GM21367 (cell line): ENCODE measurements at regions not wholly inside any gene's neighbourhood (a gene's known extent, or its start where the extent isn't known, plus 50 kb on each side); places are given as distances from the start of the nearest gene placed in this dataset.

Source experiments
- ATAC-seq: cut with Tn5 transposase; IDR thresholded peaks from one replicate; pipeline ENCODE4 v1.9.1; 2021; ENCODE audit not compliant: unreplicated experiment

DNA sequence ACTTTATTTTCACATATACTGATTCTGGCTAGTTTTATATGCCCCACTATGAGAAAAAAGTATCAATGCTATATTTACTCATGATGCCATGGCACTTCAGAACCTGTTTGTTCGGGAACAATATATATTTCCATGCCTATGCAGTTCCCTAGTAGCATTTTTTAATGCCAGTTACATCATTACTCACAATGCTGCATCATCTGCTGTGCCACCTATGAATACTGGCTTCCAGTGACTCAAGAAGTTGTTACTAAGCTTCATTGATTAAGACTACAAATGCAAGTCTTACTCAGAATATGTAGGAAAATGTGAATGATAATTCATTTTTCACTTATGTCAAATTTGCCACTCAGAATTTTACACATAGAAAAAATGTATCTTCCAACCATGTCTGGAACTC, 97.9 kb downstream of the MAFB start:
- ATAC-seq: no peak

DNA sequence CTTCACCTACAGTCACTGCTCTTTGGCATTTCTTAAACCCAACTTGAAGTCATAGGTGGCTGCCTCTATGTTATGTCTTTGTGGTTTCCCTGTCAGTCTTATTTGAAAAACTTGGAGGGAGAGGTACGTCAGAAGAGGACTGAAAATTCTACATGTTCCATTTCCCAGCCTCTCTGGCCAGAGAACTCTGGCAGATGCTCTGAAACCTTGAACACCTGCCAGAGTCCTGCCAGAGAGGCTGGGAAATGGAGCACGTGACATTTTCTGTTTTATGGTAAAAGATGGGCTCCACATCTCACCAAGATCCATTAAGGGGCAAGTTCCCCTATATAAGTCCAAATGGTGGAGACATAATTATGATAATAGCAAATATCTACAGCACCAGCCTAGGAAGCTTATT, 99.5 kb downstream of the MAFB start:
- no peak for ATAC-seq

DNA sequence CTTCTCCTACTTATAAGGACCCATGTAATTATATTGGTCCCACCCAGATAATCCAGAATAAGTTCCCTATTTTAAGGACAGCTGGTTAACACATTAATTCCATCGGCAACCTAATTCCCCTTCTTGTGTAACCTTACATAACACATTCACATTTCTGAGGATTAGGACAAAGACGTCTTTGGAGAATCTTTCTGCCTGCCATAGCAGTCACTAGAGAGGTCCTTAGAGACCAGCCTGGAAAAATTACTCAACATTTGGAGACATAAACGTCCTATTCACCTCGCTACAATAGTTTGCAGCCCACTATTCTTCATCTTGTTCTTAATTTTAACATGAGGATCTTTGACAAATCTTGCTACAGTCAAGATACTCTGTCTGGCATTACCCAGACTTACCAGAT, 100.1 kb downstream of the MAFB start:
- ATAC-seq: no peak

DNA sequence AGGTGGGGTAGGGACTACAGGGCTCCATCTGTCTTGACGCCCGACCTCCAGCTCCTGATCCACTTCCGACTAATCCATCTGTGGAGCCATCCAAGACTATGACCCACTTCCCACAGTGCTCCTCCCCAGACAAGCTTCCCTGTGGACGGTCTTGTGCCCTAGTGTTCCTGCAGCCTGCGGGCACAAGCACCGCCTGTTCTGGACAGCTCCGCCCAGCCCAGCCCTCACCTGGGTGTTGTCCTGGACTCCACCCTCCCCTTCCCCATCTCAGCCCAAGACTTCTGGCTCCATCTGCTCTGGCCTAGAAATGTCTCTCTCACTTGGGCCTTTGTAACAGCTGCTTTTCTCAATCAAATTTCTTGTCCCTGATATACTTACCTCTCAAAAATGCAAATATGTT, 102.0 kb downstream of the MAFB start:
- no peak for ATAC-seq

DNA sequence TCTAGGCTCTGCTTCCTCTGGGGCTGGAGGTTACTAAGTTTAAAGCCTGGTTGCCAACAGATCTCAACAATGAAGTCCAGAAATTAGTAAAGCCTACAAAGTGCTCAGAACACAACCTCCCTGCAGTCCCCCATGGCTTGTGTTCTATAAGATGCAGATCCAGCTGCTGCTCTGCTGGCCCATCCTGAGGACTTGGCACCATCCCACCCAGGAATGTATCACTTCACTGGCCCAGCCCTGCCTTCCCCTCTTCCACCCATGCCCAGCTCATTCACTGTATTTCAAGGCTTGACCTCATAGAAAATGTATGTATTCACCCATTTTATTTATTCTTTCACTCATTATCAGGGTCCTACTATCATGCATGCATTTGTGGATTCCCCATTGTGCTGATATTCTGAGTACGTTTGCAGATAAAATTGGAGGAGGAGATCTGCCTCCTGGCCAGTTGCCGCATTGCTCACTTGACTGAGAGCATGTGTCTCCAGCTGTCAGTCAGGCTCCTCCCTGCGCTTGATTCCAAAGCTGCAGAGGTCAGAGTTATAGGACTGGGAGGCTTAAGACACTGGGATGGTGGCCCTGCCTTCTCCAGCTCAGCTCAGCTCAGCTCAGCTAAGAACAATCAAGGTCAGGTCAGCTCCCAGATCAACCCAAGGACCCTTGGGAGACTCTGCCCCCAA, 104.8 kb downstream of the MAFB start:
- ATAC-seq: no peak

DNA sequence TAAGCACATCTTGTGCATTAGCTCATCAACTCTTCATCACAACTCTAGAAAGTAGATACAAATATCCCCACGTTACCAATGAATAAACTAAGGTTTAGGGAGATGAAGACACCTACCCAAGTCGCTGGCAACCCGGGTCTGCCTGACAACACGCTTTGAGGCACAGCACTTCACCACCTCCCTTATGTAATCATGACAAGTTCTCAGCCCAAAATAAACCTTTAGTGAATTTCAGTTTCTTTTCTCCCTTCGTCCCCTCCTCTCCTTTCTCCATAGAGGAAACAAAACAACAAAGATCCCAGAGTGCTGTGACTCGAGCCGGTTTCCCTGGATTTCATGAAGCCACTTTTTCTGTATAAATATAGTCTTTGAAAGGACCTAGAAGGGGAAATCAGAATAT, 105.4 kb downstream of the MAFB start:
- no peak for ATAC-seq

DNA sequence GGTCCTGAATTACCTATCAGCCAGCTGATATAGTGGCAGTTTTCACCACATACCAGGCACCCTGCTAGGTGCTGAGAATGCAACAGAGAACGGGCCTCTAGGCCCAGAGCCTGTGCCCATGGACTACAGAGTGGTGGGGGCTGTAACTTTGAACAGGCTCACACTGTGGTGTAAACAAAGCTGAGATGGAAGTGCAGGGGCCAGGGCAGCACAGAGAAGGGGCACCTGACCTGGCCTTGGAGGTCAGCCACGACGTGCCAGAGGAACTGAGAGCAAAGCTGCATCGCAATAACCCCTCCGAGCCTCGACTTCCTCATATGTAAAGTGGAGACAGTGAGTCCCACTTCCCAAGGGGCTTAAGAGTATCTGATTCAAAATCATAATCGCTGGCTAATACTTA, 105.8 kb downstream of the MAFB start:
- no peak for ATAC-seq

DNA sequence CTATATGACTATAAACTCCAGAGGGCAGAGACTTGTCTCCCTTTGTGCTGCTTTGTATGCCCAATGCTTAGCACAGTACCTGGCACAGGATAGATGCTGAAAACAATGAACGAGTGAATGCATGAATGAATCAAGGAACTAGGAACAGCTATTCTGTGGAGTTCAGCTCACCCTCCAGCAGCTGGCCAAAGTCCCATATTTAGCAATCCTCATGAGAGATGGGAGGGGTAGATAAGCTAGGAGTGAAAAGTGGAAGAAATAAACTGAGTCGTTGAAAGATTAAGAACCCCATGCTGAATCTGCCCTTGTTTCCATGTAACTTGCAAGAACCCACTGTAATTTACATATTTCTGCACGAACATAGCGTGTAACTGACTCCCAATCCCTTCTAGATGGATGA, 106.5 kb downstream of the MAFB start:
- no peak for ATAC-seq

DNA sequence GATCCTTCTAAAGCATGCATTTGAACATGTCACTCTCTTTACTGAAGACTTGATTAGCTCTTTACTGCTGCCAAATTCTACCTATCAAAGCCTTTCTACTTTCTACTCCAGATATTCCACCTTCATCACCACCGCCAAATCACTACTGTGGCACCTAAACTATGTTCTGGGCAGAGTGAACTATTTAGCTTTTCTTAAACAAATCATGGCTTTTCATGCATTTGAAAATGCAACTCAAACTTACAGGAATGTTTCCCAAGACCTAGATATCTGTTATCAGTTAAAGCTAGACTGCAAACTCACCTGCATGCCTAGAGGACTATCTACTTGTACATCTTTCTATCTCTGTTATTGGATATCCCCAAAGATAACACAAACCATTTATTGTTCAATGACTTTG, 109.3 kb downstream of the MAFB start:
- no peak for ATAC-seq

DNA sequence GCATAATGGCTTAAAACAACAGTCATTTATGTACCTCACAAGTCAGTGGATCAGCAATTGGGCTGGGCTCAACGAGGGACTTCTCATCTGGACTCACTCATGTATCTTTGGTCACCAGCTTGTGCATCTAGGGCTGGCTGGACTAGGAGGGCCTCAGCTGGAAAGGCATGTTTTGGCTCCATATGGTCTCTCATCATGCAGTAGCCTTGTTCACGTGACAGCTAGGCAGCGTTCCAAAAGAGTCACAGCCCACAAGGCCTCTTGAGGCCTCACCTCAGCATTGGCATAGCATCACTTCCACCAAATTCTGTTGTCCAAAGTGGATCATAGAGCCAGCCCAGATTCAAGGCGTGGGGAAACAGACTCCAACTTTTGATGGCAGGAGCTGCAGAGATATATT, 110.1 kb downstream of the MAFB start:
- no peak for ATAC-seq

DNA sequence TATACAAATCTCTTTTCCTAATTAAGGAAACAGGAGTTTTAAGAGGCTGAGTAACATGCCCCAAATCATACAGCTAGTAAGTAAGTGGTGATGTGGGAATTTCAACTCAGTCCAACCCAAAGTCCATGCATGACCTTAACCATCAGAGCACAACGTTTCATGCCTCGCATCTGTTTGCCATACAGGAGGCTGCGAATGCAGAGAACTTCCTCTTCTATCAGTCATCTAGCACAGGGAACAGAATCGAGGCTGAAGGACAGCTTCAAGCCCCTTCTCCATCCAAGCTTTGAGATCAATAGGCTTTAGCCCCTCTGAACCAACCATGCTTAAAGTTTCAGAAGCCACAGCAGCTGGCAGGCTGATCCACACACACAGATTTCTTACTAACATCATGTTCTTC, 113.2 kb downstream of the MAFB start:
- no peak for ATAC-seq

DNA sequence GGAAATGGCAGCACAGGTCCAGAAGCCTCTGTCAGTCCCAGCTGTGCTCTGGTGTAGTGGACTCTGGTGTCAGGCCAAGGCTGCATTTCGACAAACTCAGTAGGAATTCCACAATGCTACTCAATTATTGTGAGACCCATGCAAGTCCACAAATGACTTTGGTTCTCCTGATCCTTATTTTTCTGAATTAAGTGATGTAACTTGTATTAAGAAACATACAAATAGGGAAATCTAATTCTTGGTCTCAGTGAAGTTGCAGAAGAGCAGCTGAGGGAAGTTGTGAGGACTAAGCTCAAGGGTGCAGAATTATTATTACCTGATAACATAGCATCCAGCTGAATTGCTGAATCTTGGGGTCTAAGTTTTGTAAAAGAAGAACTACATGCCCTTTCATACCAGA, 116.8 kb downstream of the MAFB start:
- no peak for ATAC-seq

DNA sequence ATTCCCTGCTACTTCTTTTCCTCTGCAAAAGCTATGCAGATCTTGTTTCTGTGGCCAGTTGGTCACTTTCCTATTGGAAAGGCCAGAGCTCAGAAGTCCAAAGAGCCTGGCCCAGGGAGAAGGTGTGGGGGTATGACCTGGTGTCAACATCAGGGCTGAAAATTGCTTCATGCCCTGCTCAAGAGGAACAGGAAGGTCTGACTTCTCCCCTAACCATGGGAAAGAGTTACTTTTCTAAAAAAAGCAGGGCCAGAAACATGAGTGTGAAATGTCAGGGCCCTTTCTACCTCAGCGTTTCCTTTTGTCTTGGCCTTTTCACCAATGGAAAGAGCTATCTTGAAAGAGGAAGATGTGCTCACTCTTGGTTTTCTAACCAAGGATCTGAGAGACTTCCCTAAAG, 117.4 kb downstream of the MAFB start:
- no peak for ATAC-seq

DNA sequence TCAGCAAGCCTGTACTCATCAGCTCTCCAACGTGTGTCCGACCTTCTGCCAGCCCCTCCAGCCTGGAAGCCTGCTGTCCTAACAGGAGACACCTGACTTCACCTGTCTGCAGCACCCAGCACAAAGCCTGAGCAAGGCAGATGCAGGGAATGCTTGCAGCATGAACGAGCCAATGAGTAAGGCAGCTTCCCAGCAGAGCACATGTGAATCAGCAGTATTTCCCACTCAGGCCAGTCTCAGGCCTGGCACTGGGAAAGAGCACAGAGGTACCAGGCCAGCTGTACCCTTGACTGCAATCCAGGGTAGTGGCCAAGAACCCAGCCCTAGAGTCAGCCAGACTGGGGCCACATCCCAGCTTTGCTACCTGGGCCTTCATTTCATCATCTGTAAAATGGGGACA, 120.8 kb downstream of the MAFB start:
- ATAC-seq: no peak

DNA sequence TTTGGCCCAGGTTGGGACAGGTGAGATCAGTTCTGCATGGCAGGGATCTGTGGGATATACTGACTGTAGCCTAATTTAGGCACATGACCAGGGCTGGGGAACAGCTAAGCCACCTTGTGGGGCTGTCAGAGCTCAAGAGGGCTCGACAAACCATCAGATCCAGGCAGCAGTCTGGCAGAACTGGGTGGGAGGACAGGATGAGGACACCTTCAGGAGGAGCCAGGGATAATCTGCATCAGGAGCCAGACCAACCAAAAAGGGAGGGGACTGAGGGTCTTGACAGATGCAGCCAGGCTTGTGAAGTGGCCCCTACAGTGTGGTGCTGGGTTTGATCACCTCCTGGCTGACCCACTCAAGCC, 123.4 kb downstream of the MAFB start:
- ATAC-seq: no peak

DNA sequence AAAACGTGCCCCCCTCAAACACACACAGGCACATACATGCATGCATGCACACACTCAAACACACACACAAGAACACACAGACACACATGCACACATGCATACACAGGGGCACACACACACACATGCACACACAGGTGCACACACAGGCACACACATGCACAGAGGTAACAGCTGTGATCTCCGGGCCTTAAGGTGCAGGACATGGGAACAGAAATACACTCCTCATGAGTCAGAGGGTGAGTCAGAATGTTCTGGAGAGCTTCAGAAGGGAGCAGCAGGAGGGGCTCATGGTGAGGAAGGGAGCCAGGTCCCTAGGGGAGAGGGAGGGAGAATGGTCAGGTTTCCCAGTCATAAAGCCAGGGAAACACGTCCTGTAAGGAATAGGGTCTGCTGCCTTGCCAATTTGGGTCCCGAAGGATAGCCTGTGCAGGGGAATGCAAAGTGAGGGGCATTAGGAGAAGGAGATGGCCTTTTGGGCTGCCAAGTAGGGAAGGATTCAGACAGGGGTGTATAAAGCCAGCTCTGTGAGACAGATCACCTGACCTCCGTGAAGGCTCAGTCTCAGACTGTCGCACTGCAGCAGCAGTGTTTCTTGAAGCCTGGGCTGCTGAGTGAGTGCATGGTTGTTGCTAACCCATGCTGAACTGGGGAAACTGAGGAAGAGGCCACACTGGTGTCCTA, 123.9 kb downstream of the MAFB start:
- no peak for ATAC-seq

DNA sequence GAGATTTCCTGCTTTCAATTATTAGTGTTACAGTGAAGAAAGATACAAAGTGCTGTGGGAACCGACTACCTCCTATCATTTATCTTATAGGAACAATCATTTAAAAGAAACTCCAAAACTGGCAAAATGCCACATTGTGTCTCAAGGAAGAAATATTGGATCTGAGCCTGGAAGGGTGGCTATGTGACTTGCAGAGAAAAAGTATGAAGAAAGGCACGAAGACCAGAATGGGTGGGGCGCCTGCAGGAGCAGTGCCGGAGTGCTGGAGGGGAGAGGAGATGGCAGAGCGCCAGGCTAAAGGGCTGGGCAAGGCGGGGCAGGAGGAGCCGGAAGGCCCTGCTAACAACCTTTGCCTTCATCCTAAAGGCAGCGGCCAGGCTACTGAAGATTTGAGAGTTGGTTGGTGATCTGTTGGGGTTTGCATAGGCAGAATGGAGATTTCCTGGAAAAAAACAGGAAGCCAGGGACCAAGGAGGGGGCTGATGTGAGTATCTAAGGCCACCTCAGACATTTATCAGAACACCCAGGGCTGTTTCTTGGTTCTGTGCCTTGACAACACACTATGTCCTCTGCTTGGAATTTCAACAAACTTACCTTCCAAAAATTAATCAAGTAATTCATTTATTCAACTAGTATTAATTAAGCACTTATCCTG, 125.6 kb downstream of the MAFB start:
- ATAC-seq: no peak

DNA sequence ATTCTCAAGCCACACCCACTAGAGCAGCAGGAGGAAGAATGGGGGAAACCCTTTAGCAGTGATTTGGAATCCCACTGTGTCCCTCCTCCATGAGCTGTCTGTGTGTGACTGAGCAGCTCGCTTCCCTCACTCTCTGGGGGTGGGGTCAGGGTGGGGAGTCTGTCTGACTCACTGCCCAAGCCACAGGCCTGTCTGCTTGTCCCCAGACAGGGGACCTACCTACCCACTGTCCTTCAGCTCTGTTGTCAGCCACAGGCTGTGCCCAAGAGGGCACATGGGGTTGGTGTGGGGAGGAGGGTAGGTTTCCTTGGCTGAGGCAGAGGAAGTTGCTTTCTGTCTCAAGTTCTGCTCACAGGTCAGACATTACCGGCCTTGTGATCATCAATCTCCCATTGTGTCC, 127.0 kb downstream of the MAFB start:
- no peak for ATAC-seq

DNA sequence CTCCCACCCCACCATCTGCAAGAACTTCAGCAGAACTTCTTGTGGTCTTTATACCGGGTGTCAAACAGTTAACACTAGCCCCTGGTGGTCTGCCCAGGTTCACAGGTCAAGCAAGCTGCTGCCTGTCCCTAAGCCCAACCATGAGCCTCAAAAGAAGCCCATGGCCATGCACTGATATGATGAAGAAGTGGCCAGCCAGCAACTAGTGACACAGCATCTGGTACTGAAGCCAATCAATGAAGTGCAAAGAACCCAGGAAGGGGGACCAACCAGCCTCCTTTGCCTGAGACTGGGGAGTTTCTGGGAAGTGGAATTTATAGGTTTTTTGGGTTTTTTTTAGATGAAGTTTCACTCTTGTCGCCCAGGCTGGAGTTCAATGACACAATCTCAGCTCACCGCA, 127.8 kb downstream of the MAFB start:
- ATAC-seq: no peak

DNA sequence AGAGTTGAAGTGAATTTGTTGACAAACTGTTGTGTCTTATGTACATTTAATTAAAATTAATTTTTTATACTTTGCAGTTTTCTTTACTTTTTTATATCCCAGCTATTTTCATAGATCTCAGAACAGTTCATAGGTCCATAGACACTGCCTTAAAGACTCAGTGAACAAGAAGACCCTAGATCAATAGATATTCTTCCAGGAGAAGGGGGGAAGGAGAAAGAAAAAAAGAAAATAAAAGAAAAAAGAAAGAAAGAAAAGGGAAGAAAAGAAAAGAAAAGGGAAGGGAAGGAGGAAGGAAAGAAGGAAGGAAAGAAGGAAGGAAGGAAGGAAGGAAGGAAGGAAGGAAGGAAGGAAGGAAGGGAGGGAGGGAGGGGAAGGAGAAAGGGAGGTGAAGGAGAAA, 130.8 kb downstream of the MAFB start:
- no peak for ATAC-seq

DNA sequence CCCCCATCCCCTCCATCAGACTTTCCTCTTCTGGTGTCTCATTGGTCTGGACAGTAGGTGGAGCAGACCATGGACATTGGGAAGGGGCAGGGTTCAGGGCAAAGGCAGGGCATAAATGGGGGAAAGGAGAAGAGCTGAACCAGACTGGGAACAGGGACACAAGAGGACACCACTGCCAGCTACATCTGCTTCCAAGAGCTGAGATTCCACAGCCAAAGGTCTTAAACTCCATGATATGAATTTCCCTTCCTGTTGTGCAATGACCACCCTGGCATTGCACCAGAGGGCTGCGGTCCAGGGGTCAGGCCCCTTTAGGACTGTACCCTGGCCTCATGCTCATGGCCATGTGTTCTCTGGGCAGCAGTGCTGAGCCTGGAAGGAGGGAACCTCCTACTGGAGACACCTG, 137.9 kb downstream of the MAFB start:
- ATAC-seq: no peak

DNA sequence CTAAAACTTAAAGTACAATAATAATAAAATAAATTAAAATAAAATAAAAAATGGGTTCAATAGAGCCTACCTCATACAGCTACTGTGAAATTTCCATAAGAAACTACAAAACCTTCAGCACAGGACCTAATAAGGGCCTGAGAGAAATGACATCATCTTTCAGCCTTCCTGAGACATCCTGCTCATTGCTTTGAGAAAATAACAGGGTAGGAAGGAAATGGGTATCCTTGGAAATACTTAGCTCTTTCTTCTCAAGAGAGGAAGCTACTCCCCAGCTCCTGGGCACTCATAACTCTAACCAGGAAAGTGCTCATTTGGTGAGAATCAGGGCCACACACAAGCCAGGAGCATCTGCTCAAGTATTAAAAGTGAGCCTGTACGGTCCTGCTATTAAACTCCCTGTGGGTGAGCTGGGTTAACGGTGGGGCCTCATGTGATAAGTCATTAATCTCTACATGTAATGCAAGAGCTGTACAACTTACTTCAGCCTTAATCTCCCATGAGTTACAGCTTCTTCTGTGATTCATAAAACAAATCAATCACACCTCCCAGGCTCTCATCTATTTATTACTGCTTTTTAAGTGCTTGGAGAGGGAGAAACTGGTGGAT, 141.4 kb downstream of the MAFB start:
- no peak for ATAC-seq
